ENCODE measurements at regions not wholly inside any gene's neighbourhood (a gene's known extent, or its start where the extent isn't known, plus 50 kb on each side); places are given as distances from the start of the nearest gene placed in this dataset.

- TF ChIP-seq CTCF (IDR thresholded peaks at IDR 0.05) (no peak), ZFX (IDR thresholded peaks at IDR 0.05; ENCODE audit: borderline replicate concordance) (no peak)
These were observed 206.6 kb upstream of the DIO3 start for GRCh38 chr14:101354726-101355125.

Measured in 22Rv1 (cell line).